Fibroblast of lung (primary cell): ENCODE measurements at regions not wholly inside any gene's neighbourhood (a gene's known extent, or its start where the extent isn't known, plus 50 kb on each side); places are given as distances from the start of the nearest gene placed in this dataset.

Experiments used
- EZH2 ChIP-seq: IDR thresholded peaks from 2 replicates; pipeline ENCODE4 v1.5.1; 2012; ENCODE audit warnings: low read length, control low read depth, mild to moderate bottlenecking; ENCODE audit errors: missing control alignments
- TF ChIP-seq, protein P1 (sequence below), 2 donors: IDR thresholded peaks in 1 of 2; conservative IDR thresholded peaks in 1 of 2; 1 replicate in 1 of 2; 2 replicates in 1 of 2; pipeline ENCODE4 v1.5.1; 2011 to 2012; ENCODE audit warnings: low read length in 2 of 2, control low read depth in 1 of 2, inconsistent platforms in 1 of 2, low read depth in 1 of 2, mild to moderate bottlenecking in 1 of 2

DNA sequence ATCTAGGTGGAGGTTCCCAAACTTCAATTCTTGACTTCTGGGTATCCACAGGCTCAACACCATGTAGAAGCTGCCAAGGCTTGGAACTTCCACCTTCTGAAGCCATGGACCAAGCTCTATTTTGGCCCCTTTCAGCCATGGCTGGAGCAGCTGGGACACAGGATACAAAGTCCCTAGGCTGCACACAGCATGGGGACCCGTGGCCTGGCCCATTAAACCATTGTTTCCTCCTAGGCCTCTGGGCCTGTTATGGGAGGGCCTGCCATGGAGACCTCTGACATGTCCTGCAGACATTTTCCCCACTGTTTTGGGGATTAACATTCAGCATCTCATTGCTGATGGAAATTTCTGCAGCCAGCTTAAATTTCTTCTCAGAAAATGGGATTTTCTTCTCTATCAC lies 1908.0 kb downstream of the EFNA5 start:
- TF ChIP-seq, protein P1, sequence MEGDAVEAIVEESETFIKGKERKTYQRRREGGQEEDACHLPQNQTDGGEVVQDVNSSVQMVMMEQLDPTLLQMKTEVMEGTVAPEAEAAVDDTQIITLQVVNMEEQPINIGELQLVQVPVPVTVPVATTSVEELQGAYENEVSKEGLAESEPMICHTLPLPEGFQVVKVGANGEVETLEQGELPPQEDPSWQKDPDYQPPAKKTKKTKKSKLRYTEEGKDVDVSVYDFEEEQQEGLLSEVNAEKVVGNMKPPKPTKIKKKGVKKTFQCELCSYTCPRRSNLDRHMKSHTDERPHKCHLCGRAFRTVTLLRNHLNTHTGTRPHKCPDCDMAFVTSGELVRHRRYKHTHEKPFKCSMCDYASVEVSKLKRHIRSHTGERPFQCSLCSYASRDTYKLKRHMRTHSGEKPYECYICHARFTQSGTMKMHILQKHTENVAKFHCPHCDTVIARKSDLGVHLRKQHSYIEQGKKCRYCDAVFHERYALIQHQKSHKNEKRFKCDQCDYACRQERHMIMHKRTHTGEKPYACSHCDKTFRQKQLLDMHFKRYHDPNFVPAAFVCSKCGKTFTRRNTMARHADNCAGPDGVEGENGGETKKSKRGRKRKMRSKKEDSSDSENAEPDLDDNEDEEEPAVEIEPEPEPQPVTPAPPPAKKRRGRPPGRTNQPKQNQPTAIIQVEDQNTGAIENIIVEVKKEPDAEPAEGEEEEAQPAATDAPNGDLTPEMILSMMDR (conservative IDR thresholded peaks at IDR 0.05 in 1 of 2, IDR thresholded peaks at IDR 0.05 in 1 of 2; ENCODE audit: low read depth in 1 of 2, low read length in 2 of 2): no peak
- no peak for TF ChIP-seq EZH2
